HG03378 (cell line): ENCODE measurements at regions not wholly inside any gene's neighbourhood (a gene's known extent, or its start where the extent isn't known, plus 50 kb on each side); places are given as distances from the start of the nearest gene placed in this dataset.

Experiments used
- ATAC-seq: cut with Tn5 transposase; IDR thresholded peaks from one replicate; pipeline ENCODE4 v1.9.1; 2021; ENCODE audit warnings: mild to moderate bottlenecking, moderate library complexity; ENCODE audit not compliant: unreplicated experiment

- no peak for ATAC-seq
Observed at GRCh38 chr1:165075725-165076370, 280.7 kb downstream of the LMX1A start.

GRCh38 chr1:165073185-165074007 lies 283.1 kb downstream of the LMX1A start:
- ATAC-seq: peak; percentile 72

GRCh38 chr1:165070675-165071074 lies 285.8 kb downstream of the LMX1A start:
- no peak for ATAC-seq

GRCh38 chr1:165069829-165070228 lies 286.7 kb downstream of the LMX1A start:
- no peak for ATAC-seq

- no peak for ATAC-seq
Observed at GRCh38 chr1:165068741-165069140, 287.8 kb downstream of the LMX1A start.

- ATAC-seq: no peak
Observed at GRCh38 chr1:165067829-165068228, 288.7 kb downstream of the LMX1A start.

- ATAC-seq: no peak
Observed at GRCh38 chr1:165063181-165063965, 293.1 kb downstream of the LMX1A start.

GRCh38 chr1:165062346-165062745 lies 294.2 kb downstream of the LMX1A start:
- ATAC-seq: no peak

GRCh38 chr1:165060285-165060793 lies 296.2 kb downstream of the LMX1A start:
- ATAC-seq: no peak

- ATAC-seq: no peak
Observed at GRCh38 chr1:165057956-165058355, 298.6 kb downstream of the LMX1A start.

GRCh38 chr1:165056914-165057313 lies 299.6 kb downstream of the LMX1A start:
- no peak for ATAC-seq

GRCh38 chr1:165055581-165055980 lies 300.9 kb downstream of the LMX1A start:
- ATAC-seq: no peak

- no peak for ATAC-seq
Observed at GRCh38 chr1:165054627-165055026, 301.9 kb downstream of the LMX1A start.

- no peak for ATAC-seq
Observed at GRCh38 chr1:165053351-165053750, 303.2 kb downstream of the LMX1A start.

GRCh38 chr1:165052936-165053335 lies 303.6 kb downstream of the LMX1A start:
- ATAC-seq: no peak

- no peak for ATAC-seq
Observed at GRCh38 chr1:165052431-165052830, 304.1 kb downstream of the LMX1A start.

- no peak for ATAC-seq
Observed at GRCh38 chr1:165050246-165050645, 306.3 kb downstream of the LMX1A start.

GRCh38 chr1:165047994-165048393 lies 308.5 kb downstream of the LMX1A start:
- no peak for ATAC-seq

- no peak for ATAC-seq
Observed at GRCh38 chr1:165045902-165046301, 310.6 kb downstream of the LMX1A start.

GRCh38 chr1:165040641-165041040 lies 315.9 kb downstream of the LMX1A start:
- ATAC-seq: no peak

- ATAC-seq: no peak
Observed at GRCh38 chr1:165039996-165040395, 316.5 kb downstream of the LMX1A start.
